ENCODE measurements at regions not wholly inside any gene's neighbourhood (a gene's known extent, or its start where the extent isn't known, plus 50 kb on each side); places are given as distances from the start of the nearest gene placed in this dataset.

GRCh38 chr5:26727916-26728315, 310.5 kb downstream of the CDH9 start (continued):
- no peak for TF ChIP-seq PRDM15 (CRISPR knock-in tag; IDR thresholded peaks at IDR 0.05)
- no peak for TF ChIP-seq TAF1 (IDR thresholded peaks at IDR 0.05; ENCODE audit: borderline replicate concordance, low read depth, low read length)
- TF ChIP-seq ZNF622 (IDR thresholded peaks at IDR 0.05): no peak
- TF ChIP-seq IKZF1 (conservative IDR thresholded peaks at IDR 0.05): no peak
- no peak for TF ChIP-seq MXI1 (IDR thresholded peaks at IDR 0.05; ENCODE audit: low read depth, low read length)
- no peak for TF ChIP-seq CHD2 (IDR thresholded peaks at IDR 0.05; ENCODE audit: borderline replicate concordance, low read depth, low read length)
- TF ChIP-seq SIX5 (IDR thresholded peaks at IDR 0.05; ENCODE audit: low read depth, low read length, severe bottlenecking): no peak
- TF ChIP-seq FOXM1 (IDR thresholded peaks at IDR 0.05; ENCODE audit: low read depth, low read length): no peak
- no peak for TF ChIP-seq MLLT1 (IDR thresholded peaks at IDR 0.05)
- TF ChIP-seq ZBTB11 (CRISPR knock-in tag; IDR thresholded peaks at IDR 0.05): no peak
- TF ChIP-seq SMARCA5 (IDR thresholded peaks at IDR 0.05): no peak
- no peak for TF ChIP-seq E4F1 (IDR thresholded peaks at IDR 0.05; ENCODE audit: borderline replicate concordance, partially characterized antibody)
